ENCODE measurements at regions not wholly inside any gene's neighbourhood (a gene's known extent, or its start where the extent isn't known, plus 50 kb on each side); places are given as distances from the start of the nearest gene placed in this dataset.

- intact Hi-C loops (cut with micrococcal nuclease) (no loop called here), in situ Hi-C loops (cut with MboI) (no loop called here)
- H3K36me3 ChIP-seq (ENCODE audit: control insufficient read depth, insufficient read depth, low read length) = no peaks in the 10 kb centered on the region
- no peak overlapping the region for H3K4me3 ChIP-seq
- H3K9me1 ChIP-seq (ENCODE audit: control insufficient read depth, insufficient read depth, low read length) = no peaks in the 10 kb centered on the region
- H3K4me1 ChIP-seq (replicated peaks in 1 of 2; ENCODE audit: control insufficient read depth in 2 of 2, insufficient read depth in 2 of 2, low read length in 2 of 2) = no peaks in the 10 kb centered on the region
- DNase-seq (ENCODE audit: extremely low read depth in 1 of 4, low spot score in 3 of 4) (no peak), ATAC-seq (no peak), FAIRE-seq (no peak)
- H3K27me3 ChIP-seq (ENCODE audit: control insufficient read depth in 2 of 2, insufficient read depth in 2 of 2, low read length in 2 of 2) = no peaks in the 10 kb centered on the region; a peak in 1 of 5 replicates
- no TSS peak for BruUV-seq (replicated peaks)
- H4K20me1 ChIP-seq (replicated peaks; ENCODE audit: control insufficient read depth, insufficient read depth, low read length) = no peaks in the 10 kb centered on the region
- ChIA-PET CTCF (ENCODE audit: low intra/inter-chr PET ratio) (no interaction called here), POLR2A (no interaction called here)
- no peaks in the 10 kb centered on the region for H3K79me2 ChIP-seq (ENCODE audit: control insufficient read depth, insufficient read depth, low read length)
- no peak overlapping the region for H3K27ac ChIP-seq (ENCODE audit: extremely low read depth, low read depth, low read length)
- no peak overlapping the region for H3K9ac ChIP-seq (ENCODE audit: insufficient read depth in 1 of 2, low read depth in 2 of 2, low read length in 2 of 2)
- WGBS (ENCODE audit: insufficient coverage, low coverage, missing lambda C conversion rate) = 0% methylated on average over 7 of the region's 7 CpGs
- H3K9me3 ChIP-seq (replicated peaks; ENCODE audit: control insufficient read depth, insufficient read depth, low read depth, low read length) = no peaks in the 10 kb centered on the region
- H2AFZ ChIP-seq (ENCODE audit: low read depth, low read length) = no peak overlapping the region
- no peak for TF ChIP-seq BRD4 (IDR thresholded peaks at IDR 0.05)
- TF ChIP-seq ZNF232 (CRISPR knock-in tag; IDR thresholded peaks at IDR 0.05) = no peak
- no peak overlapping the region for H3K4me2 ChIP-seq (ENCODE audit: insufficient read depth, low read length)
Observed at GRCh38 chrX:39327255-39327654, 526.0 kb downstream of the MID1IP1 start.

- intact Hi-C loops (cut with micrococcal nuclease) (no loop called here), in situ Hi-C loops (cut with MboI) (no loop called here)
- Histone ChIP-seq H3K9ac (ENCODE audit: insufficient read depth in 1 of 2, low read depth in 2 of 2, low read length in 2 of 2) (no peak overlapping the region), H4K20me1 (replicated peaks; ENCODE audit: control insufficient read depth, insufficient read depth, low read length) (no peaks in the 10 kb centered on the region), H3K4me3 (no peak overlapping the region), H3K27me3 (ENCODE audit: control insufficient read depth in 2 of 2, insufficient read depth in 2 of 2, low read length in 2 of 2) (no peaks in the 10 kb centered on the region; a peak in 1 of 5 replicates), H3K79me2 (ENCODE audit: control insufficient read depth, insufficient read depth, low read length) (no peaks in the 10 kb centered on the region), H3K9me3 (replicated peaks; ENCODE audit: control insufficient read depth, insufficient read depth, low read depth, low read length) (no peaks in the 10 kb centered on the region), H3K4me2 (ENCODE audit: insufficient read depth, low read length) (no peak overlapping the region), H3K27ac (ENCODE audit: extremely low read depth, low read depth, low read length) (no peak overlapping the region), H3K36me3 (ENCODE audit: control insufficient read depth, insufficient read depth, low read length) (no peaks in the 10 kb centered on the region), H3K9me1 (ENCODE audit: control insufficient read depth, insufficient read depth, low read length) (no peaks in the 10 kb centered on the region), H2AFZ (ENCODE audit: low read depth, low read length) (no peak overlapping the region), H3K4me1 (replicated peaks in 1 of 2; ENCODE audit: control insufficient read depth in 2 of 2, insufficient read depth in 2 of 2, low read length in 2 of 2) (no peaks in the 10 kb centered on the region)
- FAIRE-seq (no peak), ATAC-seq (no peak), DNase-seq (ENCODE audit: extremely low read depth in 1 of 4, low spot score in 3 of 4) (no peak)
- CTCF ChIA-PET (ENCODE audit: low intra/inter-chr PET ratio) = no interaction called here
- BruUV-seq (replicated peaks) = no TSS peak
- POLR2A ChIA-PET = no interaction called here
- WGBS (ENCODE audit: insufficient coverage, low coverage, missing lambda C conversion rate) = 0% methylated on average over 1 of the region's 1 CpG
- TF ChIP-seq TAF9B (IDR thresholded peaks at IDR 0.05; ENCODE audit: partially characterized antibody) (no peak), RCOR1 (IDR thresholded peaks at IDR 0.05; ENCODE audit: borderline replicate concordance in 1 of 2, low read depth in 2 of 2, low read length in 2 of 2) (no peak), AFF1 (IDR thresholded peaks at IDR 0.05; ENCODE audit: low read depth in 1 of 2, partially characterized antibody in 2 of 2) (no peak), ZBTB9 (CRISPR knock-in tag; IDR thresholded peaks at IDR 0.05) (no peak), GATAD2B (IDR thresholded peaks at IDR 0.05; ENCODE audit: borderline replicate concordance) (no peak), RFX1 (IDR thresholded peaks at IDR 0.05) (no peak), ZNF140 (CRISPR knock-in tag; IDR thresholded peaks at IDR 0.05) (no peak), BRD9 (IDR thresholded peaks at IDR 0.05; ENCODE audit: low read depth, partially characterized antibody) (no peak), DACH1 (IDR thresholded peaks at IDR 0.05; ENCODE audit: partially characterized antibody) (no peak)
Observed at GRCh38 chrX:39327705-39328104, 526.4 kb downstream of the MID1IP1 start.
